Memory B cell (primary cell): ENCODE measurements at regions not wholly inside any gene's neighbourhood (a gene's known extent, or its start where the extent isn't known, plus 50 kb on each side); places are given as distances from the start of the nearest gene placed in this dataset.

Experiments
- ATAC-seq: fragments of 150-1000 bp; cut with Tn5 transposase; 2 replicates; pipeline ENCODE4 v1.10.0; 2021; ENCODE audit warnings: low read depth, mild to moderate bottlenecking, moderate library complexity
- DNase-seq, 2 donors: peaks; one replicate each; pipeline ENCODE4 v3.0.0; 2022; ENCODE audit warnings: low spot score in 2 of 2
- H3K27ac Mint-ChIP-seq: one replicate; pipeline ENCODE4 v1.8.0; 2022; ENCODE audit warnings: mild to moderate bottlenecking, moderate library complexity, mixed read lengths
- H3K27me3 Mint-ChIP-seq: one replicate; pipeline ENCODE4 v1.8.0; 2022; ENCODE audit warnings: mixed read lengths
- H3K36me3 Mint-ChIP-seq: one replicate; pipeline ENCODE4 v1.8.0; 2022; ENCODE audit warnings: mild to moderate bottlenecking, mixed read lengths
- H3K4me1 Mint-ChIP-seq: one replicate; pipeline ENCODE4 v1.8.0; 2022; ENCODE audit warnings: mixed read lengths
- H3K4me3 Mint-ChIP-seq: one replicate; pipeline ENCODE4 v1.8.0; 2022; ENCODE audit warnings: mild to moderate bottlenecking, moderate library complexity, mixed read lengths
- H3K9me3 Mint-ChIP-seq: one replicate; pipeline ENCODE4 v1.8.0; 2022; ENCODE audit warnings: mixed read lengths

GRCh38 chr13:47598340-47598911 is 402.6 kb downstream of the SUCLA2 start:
- DNase-seq: no peak
- Mint-ChIP-seq H3K27me3 (peaks cover 2% of the 10 kb centered on the region), H3K9me3 (peaks cover 6% of the 10 kb centered on the region), H3K4me1 (no peaks in the 10 kb centered on the region), H3K4me3 (no peak overlapping the region), H3K36me3 (no peaks in the 10 kb centered on the region), H3K27ac (no peak overlapping the region)
- no peak for ATAC-seq

- Mint-ChIP-seq H3K36me3 (no peaks in the 10 kb centered on the region), H3K27me3 (no peaks in the 10 kb centered on the region), H3K9me3 (peaks cover 10% of the 10 kb centered on the region)
These were observed 406.2 kb downstream of the SUCLA2 start for GRCh38 chr13:47594833-47595232.

GRCh38 chr13:47592256-47592655 is 408.8 kb downstream of the SUCLA2 start:
- no peak overlapping the region for H3K27ac Mint-ChIP-seq
- no peak overlapping the region for H3K4me3 Mint-ChIP-seq
- peaks cover 10% of the 10 kb centered on the region for H3K9me3 Mint-ChIP-seq
- ATAC-seq (no peak), DNase-seq (no peak)
- no peaks in the 10 kb centered on the region for H3K4me1 Mint-ChIP-seq
- H3K36me3 Mint-ChIP-seq: no peaks in the 10 kb centered on the region
- H3K27me3 Mint-ChIP-seq: no peaks in the 10 kb centered on the region

More at GRCh38 chr13:47594833-47595232, 406.2 kb downstream of the SUCLA2 start:
- no peak overlapping the region for H3K27ac Mint-ChIP-seq
- DNase-seq (no peak), ATAC-seq (no peak)
- H3K4me3 Mint-ChIP-seq: no peak overlapping the region
- H3K4me1 Mint-ChIP-seq: no peaks in the 10 kb centered on the region

GRCh38 chr13:47588676-47589075 is 412.4 kb downstream of the SUCLA2 start:
- DNase-seq: no peak
- no peak for ATAC-seq
- Mint-ChIP-seq H3K36me3 (no peaks in the 10 kb centered on the region), H3K9me3 (peaks cover 9% of the 10 kb centered on the region), H3K4me1 (no peaks in the 10 kb centered on the region), H3K27ac (no peak overlapping the region), H3K27me3 (no peaks in the 10 kb centered on the region), H3K4me3 (no peak overlapping the region)

GRCh38 chr13:47572375-47572774 is 428.7 kb downstream of the SUCLA2 start:
- ATAC-seq: no peak
- Mint-ChIP-seq H3K4me3 (no peak overlapping the region), H3K36me3 (peaks cover 3% of the 10 kb centered on the region), H3K4me1 (no peaks in the 10 kb centered on the region), H3K27me3 (no peaks in the 10 kb centered on the region), H3K27ac (no peak overlapping the region), H3K9me3 (peaks cover 12% of the 10 kb centered on the region)
- DNase-seq: no peak

GRCh38 chr13:47564041-47564440 is 437.0 kb downstream of the SUCLA2 start:
- ATAC-seq: no peak
- no peaks in the 10 kb centered on the region for H3K4me1 Mint-ChIP-seq
- H3K9me3 Mint-ChIP-seq: peaks cover 8% of the 10 kb centered on the region
- H3K27ac Mint-ChIP-seq: no peak overlapping the region
- H3K4me3 Mint-ChIP-seq: no peak overlapping the region
- no peak for DNase-seq
- H3K36me3 Mint-ChIP-seq: peaks cover 1% of the 10 kb centered on the region
- H3K27me3 Mint-ChIP-seq: no peaks in the 10 kb centered on the region

- Mint-ChIP-seq H3K4me1 (no peaks in the 10 kb centered on the region), H3K27me3 (peaks cover 3% of the 10 kb centered on the region), H3K36me3 (no peaks in the 10 kb centered on the region), H3K4me3 (no peak overlapping the region), H3K9me3 (no peaks in the 10 kb centered on the region), H3K27ac (no peak overlapping the region)
- no peak for ATAC-seq
- DNase-seq: no peak
These were observed 444.4 kb downstream of the SUCLA2 start for GRCh38 chr13:47556703-47557102.

GRCh38 chr13:47555235-47555634 is 445.8 kb downstream of the SUCLA2 start:
- Mint-ChIP-seq H3K4me3 (no peak overlapping the region), H3K36me3 (no peaks in the 10 kb centered on the region), H3K4me1 (no peaks in the 10 kb centered on the region), H3K27ac (no peak overlapping the region), H3K9me3 (no peaks in the 10 kb centered on the region), H3K27me3 (peaks cover 3% of the 10 kb centered on the region)
- no peak for DNase-seq
- no peak for ATAC-seq

GRCh38 chr13:47553329-47553977 is 447.6 kb downstream of the SUCLA2 start:
- no peaks in the 10 kb centered on the region for H3K4me1 Mint-ChIP-seq
- no peaks in the 10 kb centered on the region for H3K9me3 Mint-ChIP-seq
- no peak for ATAC-seq

GRCh38 chr13:47549219-47549752 is 451.8 kb downstream of the SUCLA2 start:
- no peak for DNase-seq
- no peak for ATAC-seq
- Mint-ChIP-seq H3K9me3 (no peaks in the 10 kb centered on the region), H3K4me3 (no peak overlapping the region), H3K4me1 (no peaks in the 10 kb centered on the region), H3K36me3 (no peaks in the 10 kb centered on the region), H3K27ac (no peak overlapping the region), H3K27me3 (peaks cover 3% of the 10 kb centered on the region)

More at GRCh38 chr13:47553329-47553977, 447.6 kb downstream of the SUCLA2 start:
- Mint-ChIP-seq H3K36me3 (no peaks in the 10 kb centered on the region), H3K4me3 (no peak overlapping the region), H3K27me3 (peaks cover 3% of the 10 kb centered on the region), H3K27ac (no peak overlapping the region)
- DNase-seq: no peak

GRCh38 chr13:47548294-47548840 is 452.7 kb downstream of the SUCLA2 start:
- H3K27ac Mint-ChIP-seq: no peak overlapping the region
- ATAC-seq (no peak), DNase-seq (no peak)
- H3K9me3 Mint-ChIP-seq: no peaks in the 10 kb centered on the region
- H3K4me3 Mint-ChIP-seq: no peak overlapping the region
- H3K4me1 Mint-ChIP-seq: no peaks in the 10 kb centered on the region
- no peaks in the 10 kb centered on the region for H3K36me3 Mint-ChIP-seq
- peaks cover 3% of the 10 kb centered on the region for H3K27me3 Mint-ChIP-seq

GRCh38 chr13:47546391-47547225 is 454.5 kb downstream of the SUCLA2 start:
- H3K9me3 Mint-ChIP-seq: no peaks in the 10 kb centered on the region
- no peak overlapping the region for H3K27ac Mint-ChIP-seq
- ATAC-seq: no peak
- no peaks in the 10 kb centered on the region for H3K27me3 Mint-ChIP-seq
- H3K36me3 Mint-ChIP-seq: no peaks in the 10 kb centered on the region
- no peaks in the 10 kb centered on the region for H3K4me1 Mint-ChIP-seq
- no peak for DNase-seq
- H3K4me3 Mint-ChIP-seq: no peak overlapping the region

- ATAC-seq (no peak), DNase-seq (no peak)
- Mint-ChIP-seq H3K4me3 (no peak overlapping the region), H3K36me3 (no peaks in the 10 kb centered on the region), H3K9me3 (no peaks in the 10 kb centered on the region), H3K27me3 (no peaks in the 10 kb centered on the region), H3K27ac (no peak overlapping the region), H3K4me1 (no peaks in the 10 kb centered on the region)
These were observed 455.7 kb downstream of the SUCLA2 start for GRCh38 chr13:47545201-47546024.
